ENCODE measurements at regions not wholly inside any gene's neighbourhood (a gene's known extent, or its start where the extent isn't known, plus 50 kb on each side); places are given as distances from the start of the nearest gene placed in this dataset.

DNA sequence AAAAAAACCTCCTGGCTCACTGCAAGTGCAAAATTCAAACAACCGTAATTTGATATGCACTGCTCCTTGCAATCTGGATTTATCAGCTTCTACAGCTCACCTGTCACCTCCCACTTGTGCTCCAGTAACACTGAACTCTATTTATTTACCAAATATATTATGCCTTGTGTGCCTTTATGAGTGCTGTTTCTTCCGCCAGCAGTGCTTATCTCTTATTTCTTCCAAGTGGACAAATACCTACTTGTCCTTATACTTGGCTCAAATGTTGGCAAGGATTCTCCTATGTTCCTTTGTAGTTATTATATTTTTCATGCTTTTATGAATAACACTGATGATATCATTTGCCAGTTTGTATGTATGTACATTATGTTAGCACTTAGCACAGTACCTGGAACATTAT is 145.7 kb upstream of the ARRDC3 start:
- TF ChIP-seq, protein P1, sequence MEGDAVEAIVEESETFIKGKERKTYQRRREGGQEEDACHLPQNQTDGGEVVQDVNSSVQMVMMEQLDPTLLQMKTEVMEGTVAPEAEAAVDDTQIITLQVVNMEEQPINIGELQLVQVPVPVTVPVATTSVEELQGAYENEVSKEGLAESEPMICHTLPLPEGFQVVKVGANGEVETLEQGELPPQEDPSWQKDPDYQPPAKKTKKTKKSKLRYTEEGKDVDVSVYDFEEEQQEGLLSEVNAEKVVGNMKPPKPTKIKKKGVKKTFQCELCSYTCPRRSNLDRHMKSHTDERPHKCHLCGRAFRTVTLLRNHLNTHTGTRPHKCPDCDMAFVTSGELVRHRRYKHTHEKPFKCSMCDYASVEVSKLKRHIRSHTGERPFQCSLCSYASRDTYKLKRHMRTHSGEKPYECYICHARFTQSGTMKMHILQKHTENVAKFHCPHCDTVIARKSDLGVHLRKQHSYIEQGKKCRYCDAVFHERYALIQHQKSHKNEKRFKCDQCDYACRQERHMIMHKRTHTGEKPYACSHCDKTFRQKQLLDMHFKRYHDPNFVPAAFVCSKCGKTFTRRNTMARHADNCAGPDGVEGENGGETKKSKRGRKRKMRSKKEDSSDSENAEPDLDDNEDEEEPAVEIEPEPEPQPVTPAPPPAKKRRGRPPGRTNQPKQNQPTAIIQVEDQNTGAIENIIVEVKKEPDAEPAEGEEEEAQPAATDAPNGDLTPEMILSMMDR (IDR thresholded peaks at IDR 0.05; ENCODE audit: low read depth, low read length): no peak

DNA sequence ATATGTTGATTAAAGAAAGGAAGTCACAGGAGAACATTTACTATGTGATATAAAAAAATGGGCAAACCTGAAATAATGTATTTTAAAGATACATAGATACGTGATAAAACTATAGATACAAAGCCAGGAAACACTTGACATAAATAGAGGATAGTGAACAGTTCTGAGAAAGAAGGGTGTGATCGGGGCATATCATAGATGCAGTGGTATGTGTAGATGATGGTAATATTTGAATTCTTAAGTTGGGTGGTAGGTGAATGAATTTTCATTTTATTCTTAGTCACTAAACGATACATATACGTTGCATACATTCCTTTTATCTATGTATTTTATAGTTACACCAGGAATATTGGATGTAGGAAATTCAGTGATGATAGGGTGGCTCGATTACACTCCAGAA is 138.7 kb upstream of the ARRDC3 start:
- no peak overlapping the region for H3K4me3 ChIP-seq (ENCODE audit: low read depth, low read length)
- TF ChIP-seq, protein P1 (IDR thresholded peaks at IDR 0.05; ENCODE audit: low read depth, low read length): no peak

More for the DNA sequence above, 145.7 kb upstream of the ARRDC3 start:
- no peak overlapping the region for H3K4me3 ChIP-seq (ENCODE audit: low read depth, low read length)

GRCh38 chr5:91521334-91521733 is 138.2 kb upstream of the ARRDC3 start:
- H3K4me3 ChIP-seq (ENCODE audit: low read depth, low read length): no peak overlapping the region
- TF ChIP-seq, protein P1 (IDR thresholded peaks at IDR 0.05; ENCODE audit: low read depth, low read length): no peak

- no peak overlapping the region for H3K4me3 ChIP-seq (ENCODE audit: low read depth, low read length)
- TF ChIP-seq, protein P1 (IDR thresholded peaks at IDR 0.05; ENCODE audit: low read depth, low read length): no peak
Observed at GRCh38 chr5:91514400-91514799, 131.3 kb upstream of the ARRDC3 start.

- H3K4me3 ChIP-seq (ENCODE audit: low read depth, low read length): no peak overlapping the region
- TF ChIP-seq, protein P1 (IDR thresholded peaks at IDR 0.05; ENCODE audit: low read depth, low read length): no peak
Observed at GRCh38 chr5:91503321-91503720, 120.2 kb upstream of the ARRDC3 start.

DNA sequence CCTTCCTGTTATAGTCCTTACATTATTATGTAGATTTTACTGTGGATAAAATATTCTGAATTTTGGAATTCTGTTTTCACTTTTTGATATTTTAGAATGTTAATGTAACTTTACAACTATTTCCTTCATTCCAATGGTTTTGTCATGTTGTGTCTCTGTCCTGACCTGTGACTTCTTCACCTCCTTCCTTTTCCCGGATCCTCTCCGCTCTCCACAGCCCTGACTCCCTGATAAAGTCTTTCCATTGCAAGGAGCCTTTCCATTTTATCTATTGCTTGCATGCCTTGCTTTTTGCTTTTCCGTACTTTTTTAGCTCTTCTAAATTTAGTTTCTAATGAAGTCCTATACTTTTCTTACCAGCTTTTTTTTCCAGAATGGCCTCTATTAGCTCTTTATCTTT is 117.6 kb upstream of the ARRDC3 start:
- TF ChIP-seq, protein P1 (IDR thresholded peaks at IDR 0.05; ENCODE audit: low read depth, low read length): no peak

GRCh38 chr5:91499943-91500531 is 116.9 kb upstream of the ARRDC3 start:
- H3K4me3 ChIP-seq (ENCODE audit: low read depth, low read length): no peak overlapping the region
- TF ChIP-seq, protein P1 (IDR thresholded peaks at IDR 0.05; ENCODE audit: low read depth, low read length): peak; percentile 12; the same call in 1 of the 2 replicates

More for the DNA sequence above, 117.6 kb upstream of the ARRDC3 start:
- no peak overlapping the region for H3K4me3 ChIP-seq (ENCODE audit: low read depth, low read length)

Data from WI38 (cell line).